ENCODE measurements at regions not wholly inside any gene's neighbourhood (a gene's known extent, or its start where the extent isn't known, plus 50 kb on each side); places are given as distances from the start of the nearest gene placed in this dataset.

- H3K9me3 ChIP-seq (ENCODE audit: control insufficient read depth in 4 of 4, low read length in 3 of 4) = peaks cover 0 to 6% (median 0%) of the 10 kb centered on the region in 4 donors
- no peak overlapping the region for H3K9ac ChIP-seq (ENCODE audit: low read depth in 1 of 2, low read length in 2 of 2)
- no peaks in the 10 kb centered on the region for H3K36me3 ChIP-seq (ENCODE audit: control insufficient read depth in 4 of 4, insufficient read depth in 3 of 4, low read depth in 1 of 4, low read length in 3 of 4)
- DNase-seq (ENCODE audit: low spot score) = no peak
- H3K27ac ChIP-seq (ENCODE audit: low read depth in 1 of 2, low read length in 2 of 2) = no peak overlapping the region
- H3K4me3 ChIP-seq (ENCODE audit: low read depth in 1 of 3, low read length in 3 of 3) = no peak overlapping the region
- 66% methylated on average over 3 of the region's 3 CpGs for whole genome bisulfite sequencing
- no peaks in the 10 kb centered on the region for H3K4me1 ChIP-seq (ENCODE audit: control insufficient read depth in 4 of 4, insufficient read depth in 4 of 4, low read length in 3 of 4)
- H3K27me3 ChIP-seq (ENCODE audit: control insufficient read depth in 4 of 4, insufficient read depth in 4 of 4, low read length in 3 of 4) = no peaks in the 10 kb centered on the region
- TF ChIP-seq, protein P1, sequence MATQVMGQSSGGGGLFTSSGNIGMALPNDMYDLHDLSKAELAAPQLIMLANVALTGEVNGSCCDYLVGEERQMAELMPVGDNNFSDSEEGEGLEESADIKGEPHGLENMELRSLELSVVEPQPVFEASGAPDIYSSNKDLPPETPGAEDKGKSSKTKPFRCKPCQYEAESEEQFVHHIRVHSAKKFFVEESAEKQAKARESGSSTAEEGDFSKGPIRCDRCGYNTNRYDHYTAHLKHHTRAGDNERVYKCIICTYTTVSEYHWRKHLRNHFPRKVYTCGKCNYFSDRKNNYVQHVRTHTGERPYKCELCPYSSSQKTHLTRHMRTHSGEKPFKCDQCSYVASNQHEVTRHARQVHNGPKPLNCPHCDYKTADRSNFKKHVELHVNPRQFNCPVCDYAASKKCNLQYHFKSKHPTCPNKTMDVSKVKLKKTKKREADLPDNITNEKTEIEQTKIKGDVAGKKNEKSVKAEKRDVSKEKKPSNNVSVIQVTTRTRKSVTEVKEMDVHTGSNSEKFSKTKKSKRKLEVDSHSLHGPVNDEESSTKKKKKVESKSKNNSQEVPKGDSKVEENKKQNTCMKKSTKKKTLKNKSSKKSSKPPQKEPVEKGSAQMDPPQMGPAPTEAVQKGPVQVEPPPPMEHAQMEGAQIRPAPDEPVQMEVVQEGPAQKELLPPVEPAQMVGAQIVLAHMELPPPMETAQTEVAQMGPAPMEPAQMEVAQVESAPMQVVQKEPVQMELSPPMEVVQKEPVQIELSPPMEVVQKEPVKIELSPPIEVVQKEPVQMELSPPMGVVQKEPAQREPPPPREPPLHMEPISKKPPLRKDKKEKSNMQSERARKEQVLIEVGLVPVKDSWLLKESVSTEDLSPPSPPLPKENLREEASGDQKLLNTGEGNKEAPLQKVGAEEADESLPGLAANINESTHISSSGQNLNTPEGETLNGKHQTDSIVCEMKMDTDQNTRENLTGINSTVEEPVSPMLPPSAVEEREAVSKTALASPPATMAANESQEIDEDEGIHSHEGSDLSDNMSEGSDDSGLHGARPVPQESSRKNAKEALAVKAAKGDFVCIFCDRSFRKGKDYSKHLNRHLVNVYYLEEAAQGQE (IDR thresholded peaks at IDR 0.05) = no peak
- TF ChIP-seq YY1 (IDR thresholded peaks at IDR 0.05) (no peak), TAF1 (conservative IDR thresholded peaks at IDR 0.05) (no peak), RAD21 (IDR thresholded peaks at IDR 0.05) (no peak), HNF4A (conservative IDR thresholded peaks at IDR 0.05) (no peak)
Observed at GRCh38 chr16:61465285-61465684, 571.0 kb downstream of the CDH8 start.

- Histone ChIP-seq H3K9ac (ENCODE audit: low read depth in 1 of 2, low read length in 2 of 2) (no peak overlapping the region), H3K9me3 (ENCODE audit: control insufficient read depth in 4 of 4, low read length in 3 of 4) (peaks cover 0 to 3% (median 0%) of the 10 kb centered on the region in 4 donors)
- no peak for TF ChIP-seq TAF1 (conservative IDR thresholded peaks at IDR 0.05)
- TF ChIP-seq CTCF (IDR thresholded peaks at IDR 0.05; ENCODE audit: low read depth, low read length, missing input control) = no peak
- no peak for TF ChIP-seq NR2F2 (IDR thresholded peaks at IDR 0.05)
- no peak for TF ChIP-seq JUND (IDR thresholded peaks at IDR 0.05)
- no peak for TF ChIP-seq ATF3 (IDR thresholded peaks at IDR 0.05)
- TF ChIP-seq RAD21 (IDR thresholded peaks at IDR 0.05) = no peak
- no peak for TF ChIP-seq FOXA1 (IDR thresholded peaks at IDR 0.05)
- no peak for TF ChIP-seq RXRA (IDR thresholded peaks at IDR 0.05)
- no peak for TF ChIP-seq FOXA2 (IDR thresholded peaks at IDR 0.05)
- no peak for TF ChIP-seq YY1 (IDR thresholded peaks at IDR 0.05)
- TF ChIP-seq, protein P1 (IDR thresholded peaks at IDR 0.05) = no peak
- TF ChIP-seq EGR1 (IDR thresholded peaks at IDR 0.05; ENCODE audit: low read depth in 2 of 2) = no peak
- TF ChIP-seq HNF4A (conservative IDR thresholded peaks at IDR 0.05) = no peak
- TF ChIP-seq GABPA (IDR thresholded peaks at IDR 0.05 in 1 of 2, conservative IDR thresholded peaks at IDR 0.05 in 1 of 2) = no peak
Observed at GRCh38 chr16:61460020-61460419, 576.2 kb downstream of the CDH8 start.

More at GRCh38 chr16:61460020-61460419, 576.2 kb downstream of the CDH8 start:
- Histone ChIP-seq H3K4me1 (ENCODE audit: control insufficient read depth in 4 of 4, insufficient read depth in 4 of 4, low read length in 3 of 4) (no peaks in the 10 kb centered on the region), H3K36me3 (ENCODE audit: control insufficient read depth in 4 of 4, insufficient read depth in 3 of 4, low read depth in 1 of 4, low read length in 3 of 4) (no peaks in the 10 kb centered on the region), H3K4me3 (ENCODE audit: low read depth in 1 of 3, low read length in 3 of 3) (no peak overlapping the region), H3K27ac (ENCODE audit: low read depth in 1 of 2, low read length in 2 of 2) (no peak overlapping the region), H3K27me3 (ENCODE audit: control insufficient read depth in 4 of 4, insufficient read depth in 4 of 4, low read length in 3 of 4) (no peaks in the 10 kb centered on the region)
- no peak for DNase-seq (ENCODE audit: low spot score)
- WGBS = 71% methylated on average over 3 of the region's 3 CpGs

Data from liver (tissue), 8 donors.